ENCODE measurements at regions not wholly inside any gene's neighbourhood (a gene's known extent, or its start where the extent isn't known, plus 50 kb on each side); places are given as distances from the start of the nearest gene placed in this dataset.
"Not testable (repeated sequence)": the region's sequence is repeated elsewhere in the genome, so short reads cannot be mapped to it uniquely, and the experiment has no call there.

GRCh38 chr14:87754520-87755223 lies 238.3 kb downstream of the GALC start:
- no peaks in the 10 kb centered on the region for H3K27me3 Mint-ChIP-seq
- POLR2A ChIA-PET, result no interaction called here

GRCh38 chr14:87748558-87748957 lies 244.4 kb downstream of the GALC start:
- H3K27ac Mint-ChIP-seq, result no peak overlapping the region
- no peak for TF ChIP-seq CTCF (IDR thresholded peaks at IDR 0.05)
- no peaks in the 10 kb centered on the region for H3K9me3 Mint-ChIP-seq
- DNase-seq, result no peak
- ChIA-PET CTCF (no interaction called here), POLR2A (no interaction called here)
- no peak for ATAC-seq (ENCODE audit: low read depth)
- no peaks in the 10 kb centered on the region for H3K27me3 Mint-ChIP-seq
- no peaks in the 10 kb centered on the region for H3K4me1 Mint-ChIP-seq
- H3K4me3 Mint-ChIP-seq, result no peak overlapping the region
- H3K36me3 Mint-ChIP-seq (ENCODE audit: low read depth), result no peaks in the 10 kb centered on the region
- intact Hi-C loops (cut with micrococcal nuclease), result no loop called here

More at GRCh38 chr14:87754520-87755223, 238.3 kb downstream of the GALC start:
- Mint-ChIP-seq H3K36me3 (ENCODE audit: low read depth) (no peaks in the 10 kb centered on the region), H3K9me3 (no peaks in the 10 kb centered on the region), H3K4me1 (no peaks in the 10 kb centered on the region), H3K27ac (no peak overlapping the region), H3K4me3 (no peak overlapping the region)
- DNase-seq (no peak), ATAC-seq (ENCODE audit: low read depth) (no peak)
- TF ChIP-seq CTCF (IDR thresholded peaks at IDR 0.05), result no peak
- intact Hi-C loops (cut with micrococcal nuclease), result no loop called here
- CTCF ChIA-PET, result no interaction called here

- DNase-seq (no peak), ATAC-seq (ENCODE audit: low read depth) (no peak)
- Mint-ChIP-seq H3K27me3 (no peaks in the 10 kb centered on the region), H3K9me3 (peaks cover 3% of the 10 kb centered on the region), H3K4me3 (no peak overlapping the region), H3K4me1 (no peaks in the 10 kb centered on the region), H3K36me3 (ENCODE audit: low read depth) (no peaks in the 10 kb centered on the region), H3K27ac (no peak overlapping the region)
- ChIA-PET POLR2A (no interaction called here), CTCF (interaction anchor here (0.7 to 1.5 kb wide), 3 partner anchors 10 to 150 kb away, joined by 3 to 6 read pairs (median 3); no protein-coding TSS in a partner anchor)
- intact Hi-C loops (cut with micrococcal nuclease), result loop anchor here (1.0 kb wide), 1 partner anchor 151 kb away; no protein-coding TSS in a partner anchor
- no peak for TF ChIP-seq CTCF (IDR thresholded peaks at IDR 0.05)
Measured at GRCh38 chr14:87745507-87746118, 247.4 kb downstream of the GALC start.

GRCh38 chr14:87734577-87735360 lies 258.2 kb downstream of the GALC start:
- H3K27me3 Mint-ChIP-seq; H3K9me3 Mint-ChIP-seq; H3K36me3 Mint-ChIP-seq (ENCODE audit: low read depth); ATAC-seq (ENCODE audit: low read depth); DNase-seq; POLR2A ChIA-PET; H3K4me1 Mint-ChIP-seq; CTCF ChIA-PET; H3K27ac Mint-ChIP-seq; H3K4me3 Mint-ChIP-seq; intact Hi-C loops (cut with micrococcal nuclease): not testable (repeated sequence)

- H3K27ac Mint-ChIP-seq; CTCF ChIA-PET; POLR2A ChIA-PET; H3K36me3 Mint-ChIP-seq (ENCODE audit: low read depth); H3K9me3 Mint-ChIP-seq; intact Hi-C loops (cut with micrococcal nuclease); H3K4me1 Mint-ChIP-seq; ATAC-seq (ENCODE audit: low read depth); H3K27me3 Mint-ChIP-seq; H3K4me3 Mint-ChIP-seq; DNase-seq: not testable (repeated sequence)
Measured at GRCh38 chr14:87733115-87733514, 259.9 kb downstream of the GALC start.

GRCh38 chr14:87732562-87732961 lies 260.4 kb downstream of the GALC start:
- CTCF ChIA-PET, result no interaction called here
- Mint-ChIP-seq H3K27ac (no peak overlapping the region), H3K4me1 (no peaks in the 10 kb centered on the region), H3K27me3 (no peaks in the 10 kb centered on the region), H3K4me3 (no peak overlapping the region), H3K9me3 (no peaks in the 10 kb centered on the region), H3K36me3 (ENCODE audit: low read depth) (no peaks in the 10 kb centered on the region)
- TF ChIP-seq CTCF (IDR thresholded peaks at IDR 0.05), result no peak
- ATAC-seq (ENCODE audit: low read depth) (no peak), DNase-seq (no peak)
- intact Hi-C loops (cut with micrococcal nuclease), result no loop called here
- POLR2A ChIA-PET, result no interaction called here
